ENCODE measurements at regions not wholly inside any gene's neighbourhood (a gene's known extent, or its start where the extent isn't known, plus 50 kb on each side); places are given as distances from the start of the nearest gene placed in this dataset.

- TF ChIP-seq EZH2 (IDR thresholded peaks at IDR 0.05; ENCODE audit: borderline replicate concordance, low read depth, low read length) (no peak), SOX6 (IDR thresholded peaks at IDR 0.05) (no peak), PYGO2 (tag; IDR thresholded peaks at IDR 0.05) (no peak), KDM4B (IDR thresholded peaks at IDR 0.05; ENCODE audit: borderline replicate concordance in 2 of 2, low read depth in 1 of 2) (no peak), PHTF2 (CRISPR knock-in tag; IDR thresholded peaks at IDR 0.05) (no peak), MCM2 (IDR thresholded peaks at IDR 0.05; ENCODE audit: low read depth) (no peak), YY1 (IDR thresholded peaks at IDR 0.05; ENCODE audit: borderline replicate concordance in 1 of 3, control insufficient read depth in 1 of 3, extremely low read depth in 1 of 3, insufficient read depth in 3 of 3, insufficient read length in 1 of 3, insufficient replicate concordance in 2 of 3, low read depth in 1 of 3, low read length in 2 of 3) (no peak), ATF3 (IDR thresholded peaks at IDR 0.05) (no peak), ATF3 (CRISPR knock-in tag; conservative IDR thresholded peaks at IDR 0.05) (no peak), EGR1 (conservative IDR thresholded peaks at IDR 0.05) (no peak), ETV5 (CRISPR knock-in tag; IDR thresholded peaks at IDR 0.05; ENCODE audit: low read depth) (no peak), CREB1 (IDR thresholded peaks at IDR 0.05) (no peak), CREB1 (CRISPR knock-in tag; IDR thresholded peaks at IDR 0.05) (no peak), JUNB (CRISPR knock-in tag; conservative IDR thresholded peaks at IDR 0.05) (no peak)
These were observed 791.8 kb upstream of the C9orf72 start for GRCh38 chr9:28365020-28365640.

Measured in K562 (cell line).